ENCODE measurements at regions not wholly inside any gene's neighbourhood (a gene's known extent, or its start where the extent isn't known, plus 50 kb on each side); places are given as distances from the start of the nearest gene placed in this dataset.

GRCh38 chr10:65335311-65335710 is 1590.5 kb upstream of the LRRTM3 start:
- Mint-ChIP-seq H3K27ac (no peak overlapping the region), H3K4me1 (no peaks in the 10 kb centered on the region), H3K9me3 (no peaks in the 10 kb centered on the region), H3K36me3 (ENCODE audit: low read depth) (no peaks in the 10 kb centered on the region), H3K4me3 (no peak overlapping the region), H3K27me3 (no peaks in the 10 kb centered on the region)
- no peak for DNase-seq
- ChIA-PET POLR2A (no interaction called here), CTCF (no interaction called here)
- intact Hi-C loops (cut with micrococcal nuclease), result no loop called here
- ATAC-seq (ENCODE audit: low read depth), result no peak
- TF ChIP-seq CTCF (IDR thresholded peaks at IDR 0.05), result no peak

GRCh38 chr10:65340340-65340739 is 1585.5 kb upstream of the LRRTM3 start:
- Mint-ChIP-seq H3K27ac (no peak overlapping the region), H3K9me3 (peaks cover 2% of the 10 kb centered on the region), H3K4me1 (no peaks in the 10 kb centered on the region), H3K27me3 (no peaks in the 10 kb centered on the region), H3K36me3 (ENCODE audit: low read depth) (no peaks in the 10 kb centered on the region), H3K4me3 (no peak overlapping the region)
- ChIA-PET CTCF (no interaction called here), POLR2A (no interaction called here)
- intact Hi-C loops (cut with micrococcal nuclease), result no loop called here
- no peak for DNase-seq
- no peak for TF ChIP-seq CTCF (IDR thresholded peaks at IDR 0.05)
- no peak for ATAC-seq (ENCODE audit: low read depth)

GRCh38 chr10:65341323-65341925 is 1584.4 kb upstream of the LRRTM3 start:
- no peaks in the 10 kb centered on the region for H3K36me3 Mint-ChIP-seq (ENCODE audit: low read depth)
- POLR2A ChIA-PET, result no interaction called here

GRCh38 chr10:65342245-65342644 is 1583.6 kb upstream of the LRRTM3 start:
- Mint-ChIP-seq H3K9me3 (peaks cover 5% of the 10 kb centered on the region), H3K27me3 (no peaks in the 10 kb centered on the region), H3K36me3 (ENCODE audit: low read depth) (no peaks in the 10 kb centered on the region), H3K4me1 (no peaks in the 10 kb centered on the region), H3K4me3 (no peak overlapping the region), H3K27ac (no peak overlapping the region)
- no peak for ATAC-seq (ENCODE audit: low read depth)
- no peak for TF ChIP-seq CTCF (IDR thresholded peaks at IDR 0.05)
- ChIA-PET CTCF (no interaction called here), POLR2A (no interaction called here)
- intact Hi-C loops (cut with micrococcal nuclease), result no loop called here
- DNase-seq, result no peak

More at GRCh38 chr10:65341323-65341925, 1584.4 kb upstream of the LRRTM3 start:
- Mint-ChIP-seq H3K27ac (no peak overlapping the region), H3K27me3 (no peaks in the 10 kb centered on the region), H3K9me3 (peaks cover 2% of the 10 kb centered on the region), H3K4me3 (no peak overlapping the region), H3K4me1 (no peaks in the 10 kb centered on the region)
- no peak for DNase-seq
- CTCF ChIA-PET, result no interaction called here
- no peak for TF ChIP-seq CTCF (IDR thresholded peaks at IDR 0.05)
- ATAC-seq (ENCODE audit: low read depth), result no peak
- intact Hi-C loops (cut with micrococcal nuclease), result no loop called here

GRCh38 chr10:65346466-65346865 is 1579.4 kb upstream of the LRRTM3 start:
- CTCF ChIA-PET, result no interaction called here
- peaks cover 5% of the 10 kb centered on the region for H3K9me3 Mint-ChIP-seq

More at GRCh38 chr10:65346466-65346865, 1579.4 kb upstream of the LRRTM3 start:
- no peak for TF ChIP-seq CTCF (IDR thresholded peaks at IDR 0.05)
- H3K27ac Mint-ChIP-seq, result no peak overlapping the region
- intact Hi-C loops (cut with micrococcal nuclease), result no loop called here
- no peaks in the 10 kb centered on the region for H3K27me3 Mint-ChIP-seq
- POLR2A ChIA-PET, result no interaction called here
- ATAC-seq (ENCODE audit: low read depth), result no peak
- DNase-seq, result no peak
- H3K4me3 Mint-ChIP-seq, result no peak overlapping the region
- no peaks in the 10 kb centered on the region for H3K4me1 Mint-ChIP-seq
- H3K36me3 Mint-ChIP-seq (ENCODE audit: low read depth), result no peaks in the 10 kb centered on the region
